Cardiac fibroblast (primary cell): ENCODE measurements at regions not wholly inside any gene's neighbourhood (a gene's known extent, or its start where the extent isn't known, plus 50 kb on each side); places are given as distances from the start of the nearest gene placed in this dataset.
A peak's percentile ranks its signal among the peaks of the same experiment; 100 is the strongest.

ENCODE experiments used
- DNase-seq, 2 donors: peaks; one replicate each; pipeline versions ENCODE4 v3.0.0 to v3.0.0-alpha.2; 2010; ENCODE audit warnings: low read depth in 2 of 2
- H3K4me3 ChIP-seq, 2 donors: replicated peaks in 1 of 2; 1 replicate in 1 of 2; 2 replicates in 1 of 2; pipeline ENCODE4 v1.5.1; 2011; ENCODE audit warnings: low read depth in 2 of 2, low read length in 2 of 2, mild to moderate bottlenecking in 2 of 2, moderate library complexity in 1 of 2
- CTCF ChIP-seq: IDR thresholded peaks from one replicate; pipeline ENCODE4 v1.5.1; 2011; ENCODE audit warnings: low read depth, mild to moderate bottlenecking, low read length, inconsistent platforms

- no peak overlapping the region for H3K4me3 ChIP-seq
- no peak for TF ChIP-seq CTCF
- DNase-seq = no peak
Observed at GRCh38 chr1:67941155-67941554, 107.9 kb upstream of the GNG12 start.

GRCh38 chr1:67939942-67940341 lies 106.7 kb upstream of the GNG12 start:
- DNase-seq = no peak
- no peak for TF ChIP-seq CTCF
- H3K4me3 ChIP-seq = no peak overlapping the region

- TF ChIP-seq CTCF = no peak
- no peak overlapping the region for H3K4me3 ChIP-seq
- DNase-seq = no peak
Observed at GRCh38 chr1:67939186-67939743, 106.0 kb upstream of the GNG12 start.

GRCh38 chr1:67937651-67938050 lies 104.4 kb upstream of the GNG12 start:
- no peak for TF ChIP-seq CTCF
- H3K4me3 ChIP-seq = no peak overlapping the region
- peak; percentile 45 to 47 for DNase-seq

GRCh38 chr1:67937010-67937409 lies 103.7 kb upstream of the GNG12 start:
- no peak overlapping the region for H3K4me3 ChIP-seq
- peak in 1 of 2 donors; percentile 4 for DNase-seq
- TF ChIP-seq CTCF = no peak

GRCh38 chr1:67935560-67935959 lies 102.3 kb upstream of the GNG12 start:
- no peak overlapping the region for H3K4me3 ChIP-seq
- no peak for TF ChIP-seq CTCF
- no peak for DNase-seq

GRCh38 chr1:67931198-67931597 lies 97.9 kb upstream of the GNG12 start:
- no peak for TF ChIP-seq CTCF
- DNase-seq = no peak
- H3K4me3 ChIP-seq = no peak overlapping the region
